Lower lobe of right lung (tissue), 2 donors: ENCODE measurements at regions not wholly inside any gene's neighbourhood (a gene's known extent, or its start where the extent isn't known, plus 50 kb on each side); places are given as distances from the start of the nearest gene placed in this dataset.

Source experiments
- ATAC-seq, 2 donors: fragments of 200-7000 bp; cut with Tn5 transposase; one replicate each; pipeline ENCODE4 v1.9.1; 2020 to 2022; ENCODE audit warnings: mild to moderate bottlenecking in 2 of 2, moderate library complexity in 2 of 2
- DNase-seq: peaks from one replicate; pipeline ENCODE4 v3.0.0-alpha.2; 2020
- H3K27ac ChIP-seq: fragments of 200-600 bp; one replicate; pipeline ENCODE4 v1.8.0; 2022
- H3K27me3 ChIP-seq: fragments of 200-600 bp; one replicate; pipeline ENCODE4 v1.8.0; 2022; ENCODE audit warnings: low read depth
- H3K36me3 ChIP-seq: fragments of 200-600 bp; one replicate; pipeline ENCODE4 v1.8.0; 2022; ENCODE audit warnings: mild to moderate bottlenecking
- H3K4me1 ChIP-seq: fragments of 200-600 bp; one replicate; pipeline ENCODE4 v1.8.0; 2022
- H3K4me3 ChIP-seq: fragments of 200-600 bp; one replicate; pipeline ENCODE4 v1.8.0; 2022; ENCODE audit warnings: mild to moderate bottlenecking
- H3K9me3 ChIP-seq: fragments of 200-600 bp; one replicate; pipeline ENCODE4 v1.8.0; 2022
- CTCF ChIP-seq: fragments of 200-600 bp; IDR thresholded peaks from one replicate; pipeline ENCODE4 v1.8.0; 2022; ENCODE audit warnings: antibody characterized with exemption, mild to moderate bottlenecking
- intact Hi-C: fragments of 100-400 bp; cut with DNase I; formaldehyde crosslinking; loops from one replicate; pipeline ENCODE4 v1.11.0; 2022
- donor health status: DM: no; HTN: yes; CAD: no; lungs with severe emphysema.

- ATAC-seq = no peak
- intact Hi-C loops = no loop called here
- Histone ChIP-seq H3K27ac (no peak overlapping the region), H3K9me3 (no peaks in the 10 kb centered on the region), H3K4me3 (no peak overlapping the region), H3K4me1 (no peaks in the 10 kb centered on the region), H3K27me3 (no peaks in the 10 kb centered on the region), H3K36me3 (no peaks in the 10 kb centered on the region)
- no peak for TF ChIP-seq CTCF
- no peak for DNase-seq
These were observed 106.7 kb downstream of the HS3ST3B1 start for GRCh38 chr17:14407541-14407940.

- Histone ChIP-seq H3K27ac (no peak overlapping the region), H3K9me3 (no peaks in the 10 kb centered on the region), H3K4me1 (no peaks in the 10 kb centered on the region), H3K4me3 (no peak overlapping the region), H3K27me3 (no peaks in the 10 kb centered on the region), H3K36me3 (no peaks in the 10 kb centered on the region)
- no peak for DNase-seq
- no peak for ATAC-seq
- intact Hi-C loops = no loop called here
- no peak for TF ChIP-seq CTCF
These were observed 104.3 kb downstream of the HS3ST3B1 start for GRCh38 chr17:14405189-14405588.
